Left ventricle myocardium inferior (tissue), 1 donor: ENCODE measurements at regions not wholly inside any gene's neighbourhood (a gene's known extent, or its start where the extent isn't known, plus 50 kb on each side); places are given as distances from the start of the nearest gene placed in this dataset.

Source experiments
- DNase-seq: peaks from one replicate; pipeline ENCODE4 v3.0.0-alpha.2; 2020
- H3K27ac ChIP-seq: fragments of 200-600 bp; replicated peaks from 2 replicates; pipeline ENCODE4 v1.8.0; 2021
- H3K27me3 ChIP-seq: fragments of 200-600 bp; 2 replicates; pipeline ENCODE4 v1.8.0; 2021; ENCODE audit warnings: low read depth
- H3K36me3 ChIP-seq: fragments of 200-600 bp; 2 replicates; pipeline ENCODE4 v1.8.0; 2021
- H3K4me1 ChIP-seq: fragments of 200-600 bp; 2 replicates; pipeline ENCODE4 v1.8.0; 2021
- H3K4me3 ChIP-seq: fragments of 200-600 bp; 2 replicates; pipeline ENCODE4 v1.8.0; 2021; ENCODE audit warnings: mild to moderate bottlenecking, moderate library complexity
- H3K9me3 ChIP-seq: fragments of 200-600 bp; replicated peaks from 2 replicates; pipeline ENCODE4 v1.8.0; 2021
- intact Hi-C: fragments of 100-400 bp; cut with micrococcal nuclease; formaldehyde crosslinking; loops from one replicate; pipeline ENCODE4 v1.11.0; 2022
- TF ChIP-seq, protein P1 (sequence below): fragments of 200-600 bp; IDR thresholded peaks from 2 replicates; pipeline ENCODE4 v1.8.0; 2021; ENCODE audit warnings: antibody characterized with exemption, mild to moderate bottlenecking, borderline replicate concordance
- donor health status: DM: no; HTN: yes; CAD: no; lungs with severe emphysema.

- H3K27me3 ChIP-seq, result no peaks in the 10 kb centered on the region
- no peak overlapping the region for H3K4me3 ChIP-seq
- H3K9me3 ChIP-seq, result no peaks in the 10 kb centered on the region
- TF ChIP-seq, protein P1, sequence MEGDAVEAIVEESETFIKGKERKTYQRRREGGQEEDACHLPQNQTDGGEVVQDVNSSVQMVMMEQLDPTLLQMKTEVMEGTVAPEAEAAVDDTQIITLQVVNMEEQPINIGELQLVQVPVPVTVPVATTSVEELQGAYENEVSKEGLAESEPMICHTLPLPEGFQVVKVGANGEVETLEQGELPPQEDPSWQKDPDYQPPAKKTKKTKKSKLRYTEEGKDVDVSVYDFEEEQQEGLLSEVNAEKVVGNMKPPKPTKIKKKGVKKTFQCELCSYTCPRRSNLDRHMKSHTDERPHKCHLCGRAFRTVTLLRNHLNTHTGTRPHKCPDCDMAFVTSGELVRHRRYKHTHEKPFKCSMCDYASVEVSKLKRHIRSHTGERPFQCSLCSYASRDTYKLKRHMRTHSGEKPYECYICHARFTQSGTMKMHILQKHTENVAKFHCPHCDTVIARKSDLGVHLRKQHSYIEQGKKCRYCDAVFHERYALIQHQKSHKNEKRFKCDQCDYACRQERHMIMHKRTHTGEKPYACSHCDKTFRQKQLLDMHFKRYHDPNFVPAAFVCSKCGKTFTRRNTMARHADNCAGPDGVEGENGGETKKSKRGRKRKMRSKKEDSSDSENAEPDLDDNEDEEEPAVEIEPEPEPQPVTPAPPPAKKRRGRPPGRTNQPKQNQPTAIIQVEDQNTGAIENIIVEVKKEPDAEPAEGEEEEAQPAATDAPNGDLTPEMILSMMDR, result no peak
- intact Hi-C loops, result no loop called here
- peaks cover 26% of the 10 kb centered on the region for H3K4me1 ChIP-seq
- H3K27ac ChIP-seq, result no peak overlapping the region
- no peak for DNase-seq
- H3K36me3 ChIP-seq, result no peaks in the 10 kb centered on the region
These were observed 65.4 kb downstream of the MAF start for GRCh38 chr16:79535130-79535529.

DNA sequence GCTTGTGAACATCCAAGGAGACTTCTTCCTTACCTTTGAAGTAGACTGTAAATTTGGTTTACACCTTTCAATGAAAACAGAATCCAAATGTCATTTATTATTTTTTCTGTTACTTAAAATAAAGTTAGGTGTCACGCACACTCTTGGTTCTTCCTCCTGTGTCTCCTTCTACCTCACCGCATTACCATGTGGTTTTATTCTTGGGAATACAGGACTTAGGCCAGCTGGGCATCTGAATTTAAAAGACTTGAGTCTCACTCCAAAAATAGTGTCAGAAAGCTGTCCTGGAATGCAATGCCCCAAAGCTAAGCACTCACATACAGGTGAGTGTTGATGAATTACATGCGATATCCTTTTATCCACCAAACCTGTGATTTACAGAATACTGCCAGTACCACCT is 66.4 kb downstream of the MAF start:
- no peak for DNase-seq
- H3K36me3 ChIP-seq, result no peaks in the 10 kb centered on the region
- intact Hi-C loops, result no loop called here
- TF ChIP-seq, protein P1, result no peak
- peaks cover 26% of the 10 kb centered on the region for H3K4me1 ChIP-seq
- H3K27ac ChIP-seq, result no peak overlapping the region
- no peak overlapping the region for H3K4me3 ChIP-seq
- H3K27me3 ChIP-seq, result no peaks in the 10 kb centered on the region
- no peaks in the 10 kb centered on the region for H3K9me3 ChIP-seq

GRCh38 chr16:79533292-79533691 is 67.2 kb downstream of the MAF start:
- no peak overlapping the region for H3K27ac ChIP-seq
- TF ChIP-seq, protein P1, result no peak
- H3K27me3 ChIP-seq, result no peaks in the 10 kb centered on the region
- no peaks in the 10 kb centered on the region for H3K36me3 ChIP-seq
- H3K9me3 ChIP-seq, result no peaks in the 10 kb centered on the region
- no peak for DNase-seq
- intact Hi-C loops, result no loop called here
- no peak overlapping the region for H3K4me3 ChIP-seq
- H3K4me1 ChIP-seq, result peaks cover 35% of the 10 kb centered on the region

DNA sequence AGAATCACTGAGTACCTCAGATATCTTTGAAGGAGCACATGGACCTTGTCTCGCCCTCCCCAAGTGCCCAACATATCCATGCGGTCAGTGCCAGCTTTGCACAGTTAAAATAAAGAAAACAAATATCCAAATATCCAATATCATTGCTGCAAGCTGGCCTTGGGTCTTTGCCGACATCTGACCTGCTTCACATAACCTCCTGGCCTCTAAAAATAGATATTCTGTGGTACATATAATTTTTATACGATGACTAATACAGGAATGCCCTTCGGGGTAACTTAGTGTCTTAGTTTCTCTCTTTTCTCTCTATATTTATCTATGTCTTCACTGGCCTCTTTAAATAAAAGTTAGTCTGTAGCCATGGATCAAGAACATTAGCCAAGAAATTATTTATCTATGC is 67.8 kb downstream of the MAF start:
- H3K9me3 ChIP-seq, result no peaks in the 10 kb centered on the region
- H3K27me3 ChIP-seq, result no peaks in the 10 kb centered on the region
- H3K36me3 ChIP-seq, result no peaks in the 10 kb centered on the region
- intact Hi-C loops, result no loop called here
- no peak overlapping the region for H3K27ac ChIP-seq
- no peak overlapping the region for H3K4me3 ChIP-seq
- TF ChIP-seq, protein P1, result no peak
- DNase-seq, result no peak
- peaks cover 40% of the 10 kb centered on the region for H3K4me1 ChIP-seq

GRCh38 chr16:79532273-79532672 is 68.3 kb downstream of the MAF start:
- DNase-seq, result no peak
- intact Hi-C loops, result no loop called here
- peaks cover 40% of the 10 kb centered on the region for H3K4me1 ChIP-seq
- no peak overlapping the region for H3K4me3 ChIP-seq
- no peak overlapping the region for H3K27ac ChIP-seq
- H3K27me3 ChIP-seq, result no peaks in the 10 kb centered on the region
- no peaks in the 10 kb centered on the region for H3K36me3 ChIP-seq
- H3K9me3 ChIP-seq, result no peaks in the 10 kb centered on the region
- TF ChIP-seq, protein P1, result no peak

DNA sequence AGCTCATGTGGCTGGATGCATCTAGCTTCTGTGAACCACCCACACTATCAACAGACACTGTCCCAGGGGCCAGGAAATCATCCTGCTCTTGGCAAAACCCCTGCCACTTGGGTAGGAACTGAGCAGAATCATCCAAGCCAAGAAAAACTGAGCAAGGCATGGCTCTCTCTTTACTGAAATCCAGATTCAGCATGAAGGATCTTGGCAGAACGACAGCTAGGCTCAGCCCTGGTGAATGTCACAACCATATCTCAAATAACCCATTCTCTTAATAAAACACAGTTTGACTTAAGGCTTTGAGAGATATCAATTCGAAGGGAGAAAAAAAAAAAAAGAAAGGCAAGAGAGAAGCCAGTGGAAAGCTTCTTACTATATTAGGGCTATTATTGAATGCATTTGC is 72.2 kb downstream of the MAF start:
- no peak overlapping the region for H3K27ac ChIP-seq
- H3K36me3 ChIP-seq, result no peaks in the 10 kb centered on the region
- H3K9me3 ChIP-seq, result no peaks in the 10 kb centered on the region
- H3K27me3 ChIP-seq, result no peaks in the 10 kb centered on the region
- no peak overlapping the region for H3K4me3 ChIP-seq
- peaks cover 27% of the 10 kb centered on the region for H3K4me1 ChIP-seq
- DNase-seq, result no peak
- intact Hi-C loops, result no loop called here
- TF ChIP-seq, protein P1, result no peak
